ENCODE measurements at regions not wholly inside any gene's neighbourhood (a gene's known extent, or its start where the extent isn't known, plus 50 kb on each side); places are given as distances from the start of the nearest gene placed in this dataset.

DNA sequence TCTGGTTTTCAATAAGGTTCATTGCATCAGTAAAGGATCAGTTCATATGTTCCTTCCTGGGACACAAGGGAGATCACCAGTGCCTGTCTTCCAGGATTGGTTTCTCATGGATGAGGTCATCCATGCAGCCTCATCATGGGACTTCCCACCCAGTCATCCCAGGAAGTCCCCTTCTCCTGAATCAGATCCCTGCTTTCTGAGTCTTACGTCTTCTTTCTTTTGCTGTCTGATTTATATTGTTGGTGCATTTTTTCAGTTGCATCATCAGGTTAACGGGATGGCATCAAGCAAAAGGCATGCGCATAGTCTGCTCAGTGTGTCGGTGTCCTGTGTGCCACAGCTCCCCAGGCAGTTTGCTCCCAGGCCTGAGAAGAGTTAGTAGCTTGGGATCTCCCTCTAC, 105.9 kb downstream of the SOX11 start:
- Mint-ChIP-seq H3K36me3 (ENCODE audit: insufficient read depth in 2 of 2) (peaks cover 0 to 1% of the 10 kb centered on the region in 2 donors), H3K27ac (no peak overlapping the region)

GRCh38 chr2:5799348-5799747, 107.2 kb downstream of the SOX11 start:
- H3K4me1 Mint-ChIP-seq (ENCODE audit: low read depth), result no peaks in the 10 kb centered on the region

More for the DNA sequence above, 105.9 kb downstream of the SOX11 start:
- H3K4me1 Mint-ChIP-seq (ENCODE audit: low read depth), result no peaks in the 10 kb centered on the region
- ATAC-seq (replicated peaks in 1 of 2) (no peak), DNase-seq (no peak)
- no peaks in the 10 kb centered on the region for H3K27me3 Mint-ChIP-seq (ENCODE audit: low read depth)
- no peak overlapping the region for H3K4me3 Mint-ChIP-seq
- peaks cover 6% of the 10 kb centered on the region in 2 donors for H3K9me3 Mint-ChIP-seq

DNA sequence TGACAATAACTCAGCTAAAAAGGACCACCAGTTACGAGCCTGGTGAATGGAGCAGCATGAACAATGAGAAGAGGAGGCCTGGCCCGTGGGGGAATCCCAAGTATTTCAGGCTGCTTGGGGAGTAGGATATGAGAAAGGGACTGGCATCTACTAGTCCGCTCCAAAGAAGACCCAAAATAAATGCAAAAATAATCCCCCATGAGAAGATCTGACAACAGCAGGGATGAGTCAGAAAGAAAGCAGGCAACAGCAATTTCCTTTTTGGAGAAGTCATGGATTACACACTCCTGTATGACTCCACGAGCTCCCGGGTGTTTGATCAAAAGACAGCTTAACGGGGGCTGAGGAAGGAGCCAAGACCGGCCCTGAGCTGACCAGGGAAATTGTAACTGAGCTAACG, 111.4 kb downstream of the SOX11 start:
- DNase-seq (no peak), ATAC-seq (replicated peaks in 1 of 2) (no peak)
- H3K4me3 Mint-ChIP-seq, result no peak overlapping the region
- H3K27ac Mint-ChIP-seq, result no peak overlapping the region
- peaks cover 1% of the 10 kb centered on the region in 2 donors for H3K36me3 Mint-ChIP-seq (ENCODE audit: insufficient read depth in 2 of 2)
- peaks cover 5 to 12% of the 10 kb centered on the region in 2 donors for H3K9me3 Mint-ChIP-seq
- H3K4me1 Mint-ChIP-seq (ENCODE audit: low read depth), result no peaks in the 10 kb centered on the region
- H3K27me3 Mint-ChIP-seq (ENCODE audit: low read depth), result no peaks in the 10 kb centered on the region

More at GRCh38 chr2:5799348-5799747, 107.2 kb downstream of the SOX11 start:
- Mint-ChIP-seq H3K27me3 (ENCODE audit: low read depth) (no peaks in the 10 kb centered on the region), H3K36me3 (ENCODE audit: insufficient read depth in 2 of 2) (peaks cover 0 to 1% of the 10 kb centered on the region in 2 donors), H3K27ac (no peak overlapping the region), H3K4me3 (no peak overlapping the region), H3K9me3 (peaks cover 6 to 8% of the 10 kb centered on the region in 2 donors)
- DNase-seq (no peak), ATAC-seq (replicated peaks in 1 of 2) (no peak)

- no peak for ATAC-seq (replicated peaks in 1 of 2)
- H3K4me3 Mint-ChIP-seq, result no peak overlapping the region
- no peaks in the 10 kb centered on the region for H3K36me3 Mint-ChIP-seq (ENCODE audit: insufficient read depth in 2 of 2)
- no peak for DNase-seq
- H3K27ac Mint-ChIP-seq, result no peak overlapping the region
- no peaks in the 10 kb centered on the region for H3K9me3 Mint-ChIP-seq
- no peaks in the 10 kb centered on the region for H3K4me1 Mint-ChIP-seq (ENCODE audit: low read depth)
- no peaks in the 10 kb centered on the region for H3K27me3 Mint-ChIP-seq (ENCODE audit: low read depth)
Observed at GRCh38 chr2:5818961-5819600, 126.9 kb downstream of the SOX11 start.

DNA sequence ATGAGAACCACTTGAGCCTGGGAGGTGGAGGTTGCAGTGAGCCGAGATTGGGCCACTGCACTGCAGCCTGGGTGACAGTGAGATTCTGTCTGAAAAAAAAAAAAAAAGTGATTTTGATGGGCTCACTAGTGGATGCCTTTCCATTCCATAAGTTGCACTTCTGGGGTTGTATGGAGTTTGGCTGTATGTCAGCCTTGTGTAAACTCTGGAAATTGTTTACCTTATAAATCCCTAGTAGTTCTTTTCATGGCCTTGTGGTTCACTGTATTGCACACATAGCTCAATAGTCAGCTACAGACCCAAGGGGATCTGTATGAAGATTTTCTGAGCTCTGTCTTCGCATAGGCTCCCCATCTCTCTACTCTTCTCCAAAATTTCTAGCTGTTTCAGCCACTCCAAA, 131.9 kb downstream of the SOX11 start:
- H3K4me1 Mint-ChIP-seq (ENCODE audit: low read depth), result no peaks in the 10 kb centered on the region
- no peak overlapping the region for H3K4me3 Mint-ChIP-seq
- no peak overlapping the region for H3K27ac Mint-ChIP-seq
- peaks cover 3 to 7% of the 10 kb centered on the region in 2 donors for H3K9me3 Mint-ChIP-seq
- peaks cover 0 to 2% of the 10 kb centered on the region in 2 donors for H3K36me3 Mint-ChIP-seq (ENCODE audit: insufficient read depth in 2 of 2)
- no peak for DNase-seq
- no peaks in the 10 kb centered on the region for H3K27me3 Mint-ChIP-seq (ENCODE audit: low read depth)
- no peak for ATAC-seq (replicated peaks in 1 of 2)

DNA sequence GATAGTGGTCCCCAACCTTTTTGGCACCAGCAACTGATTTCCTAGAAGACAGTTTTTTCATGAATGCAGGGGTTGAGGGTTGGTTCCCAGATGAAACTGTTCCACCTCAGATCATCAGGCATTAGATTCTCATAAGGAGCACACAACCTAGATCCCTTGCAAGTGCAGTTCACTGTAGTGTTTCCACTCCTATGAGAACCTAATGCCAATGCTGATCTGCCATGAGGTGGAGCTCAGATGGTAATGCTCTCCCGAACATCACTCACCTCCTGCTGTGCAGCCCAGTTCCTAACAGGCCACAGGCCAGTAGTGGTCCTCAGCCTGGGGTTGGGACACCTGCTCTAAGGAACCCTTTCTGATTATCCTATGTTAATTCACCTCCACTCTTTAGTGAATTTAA, 133.5 kb downstream of the SOX11 start:
- Mint-ChIP-seq H3K4me3 (no peak overlapping the region), H3K4me1 (ENCODE audit: low read depth) (no peaks in the 10 kb centered on the region), H3K27ac (no peak overlapping the region), H3K9me3 (peaks cover 5 to 7% of the 10 kb centered on the region in 2 donors), H3K36me3 (ENCODE audit: insufficient read depth in 2 of 2) (peaks cover 0 to 2% of the 10 kb centered on the region in 2 donors), H3K27me3 (ENCODE audit: low read depth) (no peaks in the 10 kb centered on the region)
- no peak for ATAC-seq (replicated peaks in 1 of 2)
- DNase-seq, result no peak

GRCh38 chr2:5826979-5827655, 134.9 kb downstream of the SOX11 start:
- H3K9me3 Mint-ChIP-seq, result peaks cover 5 to 7% of the 10 kb centered on the region in 2 donors
- no peak for ATAC-seq (replicated peaks in 1 of 2)
- H3K4me1 Mint-ChIP-seq (ENCODE audit: low read depth), result no peaks in the 10 kb centered on the region
- no peak overlapping the region for H3K27ac Mint-ChIP-seq
- H3K36me3 Mint-ChIP-seq (ENCODE audit: insufficient read depth in 2 of 2), result peaks cover 0 to 2% of the 10 kb centered on the region in 2 donors
- H3K27me3 Mint-ChIP-seq (ENCODE audit: low read depth), result no peaks in the 10 kb centered on the region
- H3K4me3 Mint-ChIP-seq, result no peak overlapping the region
- no peak for DNase-seq

DNA sequence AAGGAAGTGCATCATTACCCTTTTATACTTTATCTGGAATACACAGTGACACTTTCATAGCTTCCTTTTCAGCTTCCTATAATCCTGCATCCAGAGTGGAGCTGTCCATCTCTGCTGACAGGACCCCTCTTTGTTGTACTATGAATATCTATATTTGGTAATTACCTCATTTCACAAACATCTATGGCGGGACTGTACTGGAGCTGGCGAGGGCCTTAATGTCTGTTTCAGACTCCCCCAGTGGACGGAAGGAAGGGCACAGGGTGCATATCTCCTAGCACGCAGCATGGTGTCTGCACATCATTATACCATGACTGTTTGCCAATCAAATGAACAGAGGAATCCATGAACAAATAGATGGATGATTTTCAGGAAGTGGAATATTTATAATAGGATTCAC, 142.3 kb downstream of the SOX11 start:
- peaks cover 2% of the 10 kb centered on the region in 2 donors for H3K9me3 Mint-ChIP-seq
- no peaks in the 10 kb centered on the region for H3K27me3 Mint-ChIP-seq (ENCODE audit: low read depth)
- H3K27ac Mint-ChIP-seq, result no peak overlapping the region
- DNase-seq (no peak), ATAC-seq (replicated peaks in 1 of 2) (no peak)
- H3K36me3 Mint-ChIP-seq (ENCODE audit: insufficient read depth in 2 of 2), result no peaks in the 10 kb centered on the region
- H3K4me1 Mint-ChIP-seq (ENCODE audit: low read depth), result no peaks in the 10 kb centered on the region
- no peak overlapping the region for H3K4me3 Mint-ChIP-seq

DNA sequence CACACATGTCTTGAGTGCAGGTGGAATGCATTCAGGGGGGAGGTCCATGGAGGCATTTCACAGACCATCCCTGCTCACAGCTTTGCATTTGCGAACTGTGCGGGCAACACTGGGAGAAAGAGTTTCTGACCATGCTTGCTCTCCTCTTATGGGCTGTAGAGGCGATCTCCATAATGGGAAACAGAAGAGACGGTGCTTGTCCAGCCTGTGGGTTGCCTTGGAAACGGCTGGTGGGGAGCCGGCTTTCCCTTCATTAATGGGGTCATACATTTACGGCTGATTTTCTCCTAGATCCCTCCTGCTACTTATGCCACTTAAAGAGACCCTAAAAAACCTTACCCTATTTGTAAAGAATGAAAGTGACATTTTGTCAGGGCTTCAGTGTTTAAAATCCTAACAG, 147.4 kb downstream of the SOX11 start:
- H3K9me3 Mint-ChIP-seq, result peaks cover 0 to 3% of the 10 kb centered on the region in 2 donors
- H3K36me3 Mint-ChIP-seq (ENCODE audit: insufficient read depth in 2 of 2), result no peaks in the 10 kb centered on the region
- no peak overlapping the region for H3K4me3 Mint-ChIP-seq
- H3K4me1 Mint-ChIP-seq (ENCODE audit: low read depth), result no peaks in the 10 kb centered on the region
- ATAC-seq (replicated peaks in 1 of 2), result no peak
- H3K27ac Mint-ChIP-seq, result no peak overlapping the region
- DNase-seq, result no peak
- no peaks in the 10 kb centered on the region for H3K27me3 Mint-ChIP-seq (ENCODE audit: low read depth)

- no peaks in the 10 kb centered on the region for H3K27me3 Mint-ChIP-seq (ENCODE audit: low read depth)
Observed at GRCh38 chr2:5841126-5841525, 148.9 kb downstream of the SOX11 start.

DNA sequence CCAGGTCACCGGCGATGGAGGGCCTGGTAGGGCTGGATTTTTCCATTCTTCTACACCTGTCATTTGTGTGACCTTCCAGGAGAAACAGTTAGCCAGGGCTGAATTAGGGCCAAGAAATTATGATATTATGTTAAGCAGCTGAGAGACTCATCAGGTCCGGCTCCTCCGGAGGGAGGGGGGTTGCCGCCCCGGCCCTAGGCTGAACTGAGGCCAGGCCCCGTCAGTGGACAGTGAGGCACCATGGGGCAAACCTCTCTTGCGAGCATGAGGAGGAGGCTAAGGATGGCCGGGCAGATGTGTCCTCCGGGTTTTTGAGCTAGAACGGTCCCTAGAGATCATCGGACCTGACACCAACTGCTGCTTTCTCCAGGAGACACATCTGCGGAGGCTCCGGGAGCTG, 150.1 kb downstream of the SOX11 start:
- H3K9me3 Mint-ChIP-seq, result peaks cover 3 to 6% of the 10 kb centered on the region in 2 donors
- ATAC-seq (replicated peaks in 1 of 2) (no peak), DNase-seq (no peak)
- no peaks in the 10 kb centered on the region for H3K4me1 Mint-ChIP-seq (ENCODE audit: low read depth)
- H3K36me3 Mint-ChIP-seq (ENCODE audit: insufficient read depth in 2 of 2), result no peaks in the 10 kb centered on the region
- H3K4me3 Mint-ChIP-seq, result no peak overlapping the region
- no peak overlapping the region for H3K27ac Mint-ChIP-seq
- H3K27me3 Mint-ChIP-seq (ENCODE audit: low read depth), result no peaks in the 10 kb centered on the region

More at GRCh38 chr2:5841126-5841525, 148.9 kb downstream of the SOX11 start:
- Mint-ChIP-seq H3K4me3 (no peak overlapping the region), H3K4me1 (ENCODE audit: low read depth) (no peaks in the 10 kb centered on the region), H3K9me3 (peaks cover 3% of the 10 kb centered on the region in 2 donors), H3K36me3 (ENCODE audit: insufficient read depth in 2 of 2) (no peaks in the 10 kb centered on the region), H3K27ac (no peak overlapping the region)
- ATAC-seq (replicated peaks in 1 of 2), result no peak
- DNase-seq, result no peak

GRCh38 chr2:5845798-5846330, 153.7 kb downstream of the SOX11 start:
- Mint-ChIP-seq H3K27me3 (ENCODE audit: low read depth) (no peaks in the 10 kb centered on the region), H3K4me3 (no peak overlapping the region), H3K27ac (no peak overlapping the region), H3K36me3 (ENCODE audit: insufficient read depth in 2 of 2) (no peaks in the 10 kb centered on the region), H3K9me3 (peaks cover 4 to 6% of the 10 kb centered on the region in 2 donors), H3K4me1 (ENCODE audit: low read depth) (no peaks in the 10 kb centered on the region)
- no peak for DNase-seq
- ATAC-seq (replicated peaks in 1 of 2), result no peak

DNA sequence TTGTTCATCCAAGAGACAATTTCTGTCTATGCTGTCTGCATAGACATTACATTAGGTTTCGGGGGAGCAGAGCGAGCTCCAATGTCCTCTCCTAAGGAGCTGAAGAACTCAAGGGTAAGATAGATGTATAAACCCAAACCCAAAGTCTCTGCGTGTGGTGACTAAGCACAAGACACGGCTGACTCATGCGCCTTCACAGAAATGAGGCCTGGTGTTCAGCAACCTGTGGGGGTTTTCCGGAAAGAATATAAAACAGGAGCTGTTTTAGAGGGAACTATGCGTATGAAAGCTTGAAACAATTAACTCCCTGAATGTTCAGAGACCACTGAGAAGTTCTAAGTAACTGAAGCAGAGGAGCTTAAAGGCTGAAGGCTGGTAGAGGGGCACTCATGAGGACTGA, 154.7 kb downstream of the SOX11 start:
- Mint-ChIP-seq H3K27me3 (ENCODE audit: low read depth) (no peaks in the 10 kb centered on the region), H3K27ac (no peak overlapping the region)

More for the DNA sequence above, 154.7 kb downstream of the SOX11 start:
- Mint-ChIP-seq H3K4me1 (ENCODE audit: low read depth) (no peaks in the 10 kb centered on the region), H3K9me3 (peaks cover 4 to 7% of the 10 kb centered on the region in 2 donors), H3K36me3 (ENCODE audit: insufficient read depth in 2 of 2) (no peaks in the 10 kb centered on the region), H3K4me3 (no peak overlapping the region)
- DNase-seq (no peak), ATAC-seq (replicated peaks in 1 of 2) (no peak)
